Loucy (cell line): ENCODE measurements at regions not wholly inside any gene's neighbourhood (a gene's known extent, or its start where the extent isn't known, plus 50 kb on each side); places are given as distances from the start of the nearest gene placed in this dataset.

Experiments used
- H2AFZ ChIP-seq: fragments of 200-600 bp; sonication (generic); 2 replicates; pipeline ENCODE4 v1.6.0; 2016; ENCODE audit warnings: antibody characterized with exemption, mild to moderate bottlenecking, low read length, moderate library complexity
- H3F3A ChIP-seq: fragments of 200-600 bp; 2 replicates; pipeline ENCODE4 v1.6.0; 2016; ENCODE audit warnings: antibody characterized with exemption, low read depth, mild to moderate bottlenecking
- H3K27me3 ChIP-seq: fragments of 200-600 bp; sonication (generic); 2 replicates; pipeline ENCODE4 v1.6.1; 2014; ENCODE audit warnings: low read length, mild to moderate bottlenecking; ENCODE audit not compliant: insufficient read depth, poor library complexity, severe bottlenecking
- H3K36me3 ChIP-seq: fragments of 200-600 bp; sonication (generic); 2 replicates; pipeline ENCODE4 v1.6.1; 2016; ENCODE audit warnings: low read length; ENCODE audit not compliant: insufficient read depth
- H3K4me1 ChIP-seq: fragments of 200-600 bp; sonication (generic); 2 replicates; pipeline ENCODE4 v1.5.1; 2014; ENCODE audit warnings: low read length, mild to moderate bottlenecking; ENCODE audit not compliant: insufficient read depth, poor library complexity, severe bottlenecking
- H3K4me2 ChIP-seq: fragments of 200-600 bp; sonication (generic); 2 replicates; pipeline ENCODE4 v1.6.0; 2014; ENCODE audit warnings: antibody characterized with exemption, low read length, low read depth, mild to moderate bottlenecking; ENCODE audit not compliant: poor library complexity, severe bottlenecking
- H3K4me3 ChIP-seq: fragments of 200-600 bp; sonication (generic); 2 replicates; pipeline ENCODE4 v1.5.1; 2014; ENCODE audit warnings: low read length, mild to moderate bottlenecking, mixed read lengths; ENCODE audit not compliant: poor library complexity, severe bottlenecking
- H3K79me2 ChIP-seq: fragments of 200-600 bp; sonication (generic); 2 replicates; pipeline ENCODE4 v1.6.1; 2014; ENCODE audit warnings: low read length; ENCODE audit not compliant: insufficient read depth
- H3K9ac ChIP-seq: fragments of 200-600 bp; sonication (generic); 2 replicates; pipeline ENCODE4 v1.6.0; 2014; ENCODE audit warnings: mild to moderate bottlenecking, low read depth, low read length, moderate library complexity; ENCODE audit not compliant: poor library complexity, severe bottlenecking
- H3K9me2 ChIP-seq: fragments of 200-600 bp; sonication (generic); replicated peaks from 2 replicates; pipeline ENCODE4 v1.6.1; 2016; ENCODE audit warnings: low read depth, low read length, mixed read lengths
- H3K9me3 ChIP-seq: fragments of 200-600 bp; sonication (generic); 2 replicates; pipeline ENCODE4 v1.6.1; 2014; ENCODE audit warnings: mild to moderate bottlenecking, antibody characterized with exemption, low read length, low read depth; ENCODE audit not compliant: insufficient read depth
- H4K20me1 ChIP-seq: fragments of 200-600 bp; sonication (generic); 2 replicates; pipeline ENCODE4 v1.6.0; 2014; ENCODE audit warnings: antibody characterized with exemption, low read length, mild to moderate bottlenecking; ENCODE audit not compliant: insufficient read depth, poor library complexity, severe bottlenecking
- CTCF ChIP-seq: fragments of 200-600 bp; sonication (generic); conservative IDR thresholded peaks from 2 replicates; pipeline ENCODE4 v1.5.1; 2014; ENCODE audit warnings: mild to moderate bottlenecking, antibody characterized with exemption, low read length
- EZH2phosphoT487 ChIP-seq: fragments of 200-600 bp; IDR thresholded peaks from 2 replicates; pipeline ENCODE4 v1.6.1; 2018; ENCODE audit warnings: antibody characterized with exemption, mild to moderate bottlenecking, moderate library complexity, borderline replicate concordance

GRCh38 chr10:64518456-64518855 lies 997.3 kb downstream of the REEP3 start:
- Histone ChIP-seq H3K4me3 (no peak overlapping the region), H3K9ac (no peak overlapping the region), H4K20me1 (no peaks in the 10 kb centered on the region), H3K79me2 (no peaks in the 10 kb centered on the region), H3K9me3 (no peaks in the 10 kb centered on the region), H2AFZ (no peak overlapping the region), H3K36me3 (no peaks in the 10 kb centered on the region), H3K27me3 (no peaks in the 10 kb centered on the region), H3F3A (no peaks in the 10 kb centered on the region), H3K9me2 (no peaks in the 10 kb centered on the region), H3K4me1 (no peaks in the 10 kb centered on the region), H3K4me2 (no peak overlapping the region)
- TF ChIP-seq EZH2phosphoT487 = no peak
- no peak for TF ChIP-seq CTCF

- no peaks in the 10 kb centered on the region for H3F3A ChIP-seq
- H2AFZ ChIP-seq = no peak overlapping the region
Observed at GRCh38 chr10:64519427-64519826, 998.2 kb downstream of the REEP3 start.

GRCh38 chr10:64519831-64520230 lies 998.6 kb downstream of the REEP3 start:
- no peaks in the 10 kb centered on the region for H3K9me3 ChIP-seq
- H3K79me2 ChIP-seq = no peaks in the 10 kb centered on the region
- H3K4me3 ChIP-seq = no peak overlapping the region
- no peak overlapping the region for H3K9ac ChIP-seq
- no peak overlapping the region for H3K4me2 ChIP-seq
- no peaks in the 10 kb centered on the region for H3K9me2 ChIP-seq
- H3K27me3 ChIP-seq = no peaks in the 10 kb centered on the region
- no peaks in the 10 kb centered on the region for H3K4me1 ChIP-seq
- H4K20me1 ChIP-seq = no peaks in the 10 kb centered on the region
- TF ChIP-seq EZH2phosphoT487 = no peak
- TF ChIP-seq CTCF = no peak
- H2AFZ ChIP-seq = no peak overlapping the region
- H3F3A ChIP-seq = no peaks in the 10 kb centered on the region
- no peaks in the 10 kb centered on the region for H3K36me3 ChIP-seq

More at GRCh38 chr10:64519427-64519826, 998.2 kb downstream of the REEP3 start:
- TF ChIP-seq EZH2phosphoT487 (no peak), CTCF (no peak)
- Histone ChIP-seq H3K36me3 (no peaks in the 10 kb centered on the region), H3K4me1 (no peaks in the 10 kb centered on the region), H3K9me3 (no peaks in the 10 kb centered on the region), H3K79me2 (no peaks in the 10 kb centered on the region), H3K4me3 (no peak overlapping the region), H3K9me2 (no peaks in the 10 kb centered on the region), H3K4me2 (no peak overlapping the region), H3K27me3 (no peaks in the 10 kb centered on the region), H3K9ac (no peak overlapping the region), H4K20me1 (no peaks in the 10 kb centered on the region)
